ENCODE measurements at regions not wholly inside any gene's neighbourhood (a gene's known extent, or its start where the extent isn't known, plus 50 kb on each side); places are given as distances from the start of the nearest gene placed in this dataset.
A peak's percentile ranks its signal among the peaks of the same experiment; 100 is the strongest.

DNA sequence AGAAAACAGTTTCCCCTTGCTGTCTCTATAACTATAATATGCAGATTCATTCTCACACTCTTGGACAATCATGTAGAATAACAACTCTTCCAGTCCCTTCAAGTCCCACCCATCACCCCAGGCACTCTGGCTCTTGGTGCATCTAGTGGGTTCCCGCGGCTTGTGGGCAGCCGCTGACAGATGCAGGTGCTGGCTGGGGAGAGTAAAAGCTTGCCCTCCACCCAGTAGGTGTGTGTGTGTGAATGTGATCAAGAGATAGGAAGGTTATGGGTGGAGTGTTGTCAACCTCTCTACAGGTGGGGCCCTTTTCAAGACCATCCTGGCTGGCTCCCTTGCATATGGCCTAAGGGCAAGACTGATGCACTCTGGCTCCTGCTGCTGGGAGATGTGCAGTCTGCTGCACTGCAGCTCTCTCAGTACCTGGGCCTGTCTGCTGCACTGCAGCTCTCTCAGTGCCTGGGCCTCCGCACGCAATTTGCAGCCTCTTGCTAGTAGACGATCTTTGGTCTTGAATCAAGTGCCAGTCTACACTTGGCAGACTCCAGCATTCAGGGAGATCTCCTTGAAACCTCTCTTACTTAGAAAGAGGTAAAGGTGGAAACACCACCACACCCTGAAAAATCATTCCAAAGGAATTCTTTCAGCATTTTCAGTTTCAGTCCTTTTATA is 189.7 kb upstream of the GDNF start:
- DNase-seq (ENCODE audit: low read depth): no peak

DNA sequence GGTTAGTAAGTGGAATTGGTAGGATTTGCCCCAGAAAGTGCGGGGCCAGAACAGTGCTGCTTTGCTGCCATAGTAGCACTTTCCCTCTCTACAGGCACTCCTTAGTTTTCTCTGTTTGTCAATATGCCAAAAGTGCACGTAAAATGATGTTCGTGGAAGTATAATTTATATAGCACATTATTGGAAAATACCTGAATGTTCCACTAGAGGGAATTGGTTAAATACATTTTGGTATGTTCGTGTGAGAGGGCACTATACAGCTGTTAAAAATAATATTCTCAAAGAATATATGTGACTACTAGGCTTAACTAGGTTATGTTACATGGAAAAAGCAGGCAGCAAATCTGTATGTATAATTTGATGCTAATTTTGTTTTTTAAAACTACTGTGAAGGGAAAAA is 184.0 kb upstream of the GDNF start:
- peak; percentile 20 for DNase-seq (ENCODE audit: low read depth)

DNA sequence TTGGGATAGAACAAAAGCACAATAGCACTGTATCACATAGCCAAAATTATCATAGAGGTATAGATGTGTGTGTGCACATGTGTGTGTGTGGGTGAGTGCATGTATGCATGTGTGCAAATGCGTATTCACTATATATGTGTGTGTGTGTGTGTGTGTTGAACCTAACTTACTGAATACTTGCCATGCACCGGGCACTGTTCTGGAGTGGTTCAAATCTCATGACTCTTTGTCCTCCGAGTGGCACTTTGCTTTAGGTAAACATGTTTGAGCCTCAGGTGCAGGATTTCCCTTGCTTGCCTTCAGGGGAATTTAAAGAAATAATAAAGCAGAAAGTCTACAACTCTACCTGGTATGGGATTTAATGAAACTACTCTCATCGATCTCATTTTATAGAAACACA is 183.5 kb upstream of the GDNF start:
- DNase-seq (ENCODE audit: low read depth): no peak

DNA sequence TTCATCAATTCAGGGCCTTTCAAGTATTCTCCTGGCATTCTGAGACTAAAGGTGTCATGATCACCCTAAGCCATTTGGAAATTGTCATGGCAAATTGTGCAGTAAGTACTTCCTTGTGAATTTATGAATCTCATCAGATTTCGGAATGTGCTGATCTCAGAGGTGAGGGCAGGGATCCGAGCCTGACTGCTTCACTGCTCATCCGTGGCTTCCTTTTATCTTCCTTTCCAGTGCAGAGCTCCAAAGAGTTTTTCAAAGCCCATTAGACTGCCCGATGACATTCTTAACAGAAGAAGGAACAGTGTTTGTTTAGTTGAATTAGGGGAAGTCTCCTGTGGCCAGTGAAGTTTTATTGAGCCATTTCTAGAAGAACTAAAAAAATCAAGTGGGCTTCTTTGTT is 182.8 kb upstream of the GDNF start:
- no peak for DNase-seq (ENCODE audit: low read depth)

DNA sequence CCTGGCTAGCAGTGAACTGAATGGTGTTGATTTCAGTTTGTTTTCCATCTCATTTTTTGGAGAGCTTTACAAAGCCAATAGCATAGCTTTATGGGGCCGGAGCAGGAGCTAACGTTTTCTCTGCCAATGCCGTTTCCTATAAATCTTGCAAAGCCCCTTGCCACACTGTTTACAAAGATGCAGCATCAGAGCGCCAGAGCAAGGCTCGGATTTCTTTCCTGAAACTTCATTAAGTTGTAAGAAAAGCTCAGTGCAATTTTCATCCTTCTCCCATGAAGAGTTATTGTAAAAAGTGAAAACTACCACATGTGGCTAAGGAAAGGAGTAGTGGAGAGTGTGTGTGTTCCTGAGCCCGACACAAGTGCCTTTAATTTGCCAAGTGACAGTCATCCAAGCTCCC is 178.2 kb upstream of the GDNF start:
- no peak for DNase-seq (ENCODE audit: low read depth)

DNA sequence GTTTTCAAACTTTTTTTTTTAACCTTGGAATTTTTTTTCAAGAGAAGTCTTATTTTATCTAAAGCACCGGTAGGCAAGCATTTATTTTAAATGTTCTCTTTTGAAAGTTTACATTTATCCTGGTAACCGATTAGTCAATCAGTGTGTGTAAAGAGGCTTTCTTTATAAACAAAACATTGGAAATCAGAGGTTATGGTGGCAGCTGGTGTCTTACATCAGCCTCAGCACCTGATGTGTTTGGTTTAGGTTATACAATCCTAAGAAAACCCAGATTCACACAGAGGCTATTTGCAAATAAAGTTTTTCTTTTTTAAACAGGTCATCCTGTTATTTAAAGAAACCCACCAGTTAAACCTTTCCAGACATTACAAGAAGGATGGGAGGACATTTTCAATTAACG is 173.3 kb upstream of the GDNF start:
- DNase-seq (ENCODE audit: low read depth): no peak

DNA sequence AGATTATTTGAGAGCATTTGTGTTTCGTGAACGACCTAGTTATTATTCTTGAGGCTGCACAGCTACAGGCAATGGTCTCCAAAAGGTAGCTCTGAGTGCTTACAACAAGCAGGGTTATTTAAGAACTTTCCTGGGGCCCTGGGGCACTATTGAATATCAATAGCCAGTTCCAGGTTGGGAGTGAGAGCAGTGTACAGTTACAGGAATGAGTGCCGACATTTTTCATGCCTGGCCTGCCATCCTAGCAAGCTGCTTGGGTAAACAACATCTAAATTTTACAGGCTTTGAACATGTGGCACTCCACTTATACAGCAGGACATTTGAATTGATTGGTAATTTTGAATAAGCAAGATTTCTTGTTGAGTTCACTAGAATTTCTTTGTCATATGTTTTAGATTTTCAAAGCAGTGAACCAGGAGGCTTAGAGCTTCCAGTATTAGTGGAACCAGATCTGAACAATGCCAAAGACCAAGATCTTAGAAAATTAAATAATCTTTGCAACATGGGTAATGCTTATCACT is 171.9 kb upstream of the GDNF start:
- no peak for DNase-seq (ENCODE audit: low read depth)

DNA sequence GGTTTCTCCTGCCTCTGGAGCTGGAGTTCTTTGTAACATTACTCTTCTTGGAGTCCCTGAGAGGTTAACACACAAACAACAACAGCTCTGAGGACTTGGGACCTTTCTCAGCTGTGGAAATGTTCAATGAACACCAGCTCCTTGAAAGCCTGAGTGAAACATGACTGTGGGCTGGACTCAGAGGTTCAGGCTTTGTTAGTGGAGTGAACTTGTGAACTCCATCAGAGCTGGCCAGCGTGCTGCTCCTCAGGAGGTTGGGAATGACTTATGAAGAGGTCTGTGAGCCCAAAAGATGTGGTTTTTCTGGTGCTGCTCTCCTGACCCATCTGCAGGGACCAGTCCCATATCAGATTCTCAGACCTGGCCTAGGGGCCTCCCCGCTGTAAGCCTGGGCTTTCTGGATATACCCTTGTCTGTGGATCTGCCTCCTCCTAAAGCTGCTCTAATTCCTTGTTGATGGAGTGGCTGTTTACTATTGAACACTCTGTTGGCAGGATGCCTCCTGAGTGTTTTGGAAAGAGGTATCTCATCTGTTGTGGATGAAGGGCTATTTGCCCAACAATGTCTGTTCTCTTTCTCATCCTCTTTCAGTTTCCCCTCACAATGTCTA is 170.0 kb upstream of the GDNF start:
- DNase-seq (ENCODE audit: low read depth): no peak

DNA sequence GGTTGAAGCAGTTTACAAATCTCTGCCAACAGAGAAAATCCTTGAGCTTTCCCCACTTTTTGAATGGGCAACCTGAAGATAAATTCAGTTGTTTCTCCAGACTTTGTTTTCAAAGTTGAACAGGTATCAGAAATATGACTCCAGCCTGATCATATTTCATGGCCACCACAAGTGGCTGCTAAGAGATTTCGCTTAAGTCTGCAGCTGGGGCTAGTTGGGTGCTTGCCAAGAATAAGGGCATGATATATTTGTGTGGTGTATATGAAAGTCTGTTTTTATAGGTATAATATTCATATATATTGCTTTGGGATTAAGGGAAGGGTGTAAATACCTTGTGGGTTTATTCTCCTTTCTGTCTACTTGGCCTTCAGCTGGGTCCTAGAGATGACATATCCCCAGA is 168.4 kb upstream of the GDNF start:
- no peak for DNase-seq (ENCODE audit: low read depth)

DNA sequence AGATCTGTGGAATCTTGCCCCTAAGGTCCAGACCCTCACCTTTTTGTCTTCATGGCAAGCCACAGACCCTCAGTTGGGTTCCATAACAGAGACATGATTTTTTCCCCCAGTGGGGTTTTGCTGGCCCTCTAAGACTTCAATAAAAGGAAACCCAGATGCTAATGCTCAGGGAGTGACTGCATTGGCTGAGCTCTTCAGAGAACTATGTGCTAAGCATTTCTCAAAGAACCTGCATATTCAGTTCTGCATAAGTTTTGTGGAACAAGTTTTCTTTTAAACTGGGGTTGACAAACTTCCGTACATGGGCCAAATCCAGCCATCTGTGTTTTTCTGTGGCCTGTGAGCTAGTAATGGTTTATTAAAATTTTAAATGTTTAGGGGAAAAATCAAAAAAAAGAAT is 159.8 kb upstream of the GDNF start:
- no peak for DNase-seq (ENCODE audit: low read depth)

DNA sequence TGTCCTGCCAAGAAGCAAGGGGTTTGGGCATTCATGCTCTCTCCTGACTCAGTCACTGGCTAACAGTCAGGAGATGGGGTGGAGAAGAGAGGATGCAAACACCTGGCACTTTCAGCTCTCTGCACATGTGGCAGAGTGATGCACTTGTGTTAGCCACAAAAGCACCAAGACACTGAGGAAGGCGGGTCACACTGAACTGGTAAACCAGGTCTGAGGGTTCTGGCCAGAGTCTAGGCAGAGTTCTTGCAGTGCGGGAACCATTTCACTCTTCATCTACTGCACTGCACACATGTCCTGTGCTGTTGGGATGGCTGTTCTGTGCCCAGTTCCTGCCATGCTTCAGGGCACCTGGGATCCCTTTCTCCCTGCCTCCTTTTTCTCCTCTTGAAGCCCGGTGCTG is 157.1 kb upstream of the GDNF start:
- DNase-seq (ENCODE audit: low read depth): no peak

DNA sequence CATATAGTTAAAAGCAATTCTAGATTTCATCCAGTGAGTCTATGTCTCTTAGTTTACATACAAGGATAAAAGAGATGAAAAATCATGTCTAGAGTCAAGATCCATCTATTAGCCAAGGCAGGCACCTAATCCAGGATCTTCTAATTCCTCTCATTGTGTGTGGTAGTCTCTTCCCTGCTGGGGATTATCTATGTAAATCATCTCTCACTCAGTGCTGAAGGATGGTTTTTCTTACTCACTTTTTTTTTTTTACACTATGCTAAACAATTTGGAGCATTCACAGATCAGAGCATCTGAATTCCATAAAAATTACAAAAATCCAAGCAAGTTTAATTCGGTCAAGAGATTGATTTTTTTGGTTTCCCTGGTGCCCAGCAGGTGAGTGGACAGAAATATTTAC is 154.9 kb upstream of the GDNF start:
- DNase-seq (ENCODE audit: low read depth): no peak

DNA sequence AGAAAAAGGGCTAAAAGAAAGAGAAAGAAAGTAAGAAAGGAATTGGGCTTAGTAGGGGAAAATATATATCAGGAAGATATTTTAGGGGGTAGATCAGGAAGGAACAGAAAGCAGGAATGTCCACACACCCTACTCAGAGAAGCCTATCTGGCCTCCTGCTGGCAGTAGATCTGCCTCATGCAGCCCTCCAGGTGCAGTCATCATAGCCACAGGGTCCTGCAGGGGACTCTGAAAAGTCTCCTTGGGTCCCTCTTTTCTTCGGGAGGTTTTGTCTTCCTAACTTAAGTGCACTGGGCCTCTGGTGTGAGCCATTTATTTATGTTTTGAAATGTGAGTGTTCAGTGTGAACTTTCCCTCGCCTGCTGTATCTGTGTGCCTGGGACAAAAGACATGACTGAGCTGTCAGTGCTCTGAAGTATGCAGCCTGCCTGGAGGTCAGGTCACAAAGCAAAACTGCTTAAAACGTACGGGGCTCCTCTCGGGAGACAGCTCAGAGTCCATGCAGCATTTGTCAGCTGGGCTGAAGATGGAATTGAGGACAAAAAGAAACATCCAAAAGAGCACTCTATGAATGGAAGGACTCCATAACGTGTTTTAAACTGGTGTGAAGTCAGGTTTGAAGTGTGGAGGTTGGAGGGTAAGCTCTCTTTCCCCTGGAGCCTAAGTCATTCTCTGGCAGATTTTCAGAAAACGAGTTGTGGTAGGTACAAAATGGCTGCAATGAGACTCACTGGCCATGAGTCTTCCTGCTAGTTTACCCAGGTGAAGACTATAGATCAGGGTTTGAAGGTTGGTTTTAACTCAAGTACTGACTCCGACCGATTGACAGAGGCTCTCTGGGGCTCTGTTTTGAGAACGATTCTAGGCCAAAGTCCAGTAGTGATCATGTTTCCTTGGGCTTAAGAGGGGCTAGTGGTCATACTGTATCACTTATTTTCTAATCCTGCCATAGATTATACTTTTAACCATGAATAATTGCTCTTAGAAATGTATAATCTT is 151.8 kb upstream of the GDNF start:
- no peak for DNase-seq (ENCODE audit: low read depth)

DNA sequence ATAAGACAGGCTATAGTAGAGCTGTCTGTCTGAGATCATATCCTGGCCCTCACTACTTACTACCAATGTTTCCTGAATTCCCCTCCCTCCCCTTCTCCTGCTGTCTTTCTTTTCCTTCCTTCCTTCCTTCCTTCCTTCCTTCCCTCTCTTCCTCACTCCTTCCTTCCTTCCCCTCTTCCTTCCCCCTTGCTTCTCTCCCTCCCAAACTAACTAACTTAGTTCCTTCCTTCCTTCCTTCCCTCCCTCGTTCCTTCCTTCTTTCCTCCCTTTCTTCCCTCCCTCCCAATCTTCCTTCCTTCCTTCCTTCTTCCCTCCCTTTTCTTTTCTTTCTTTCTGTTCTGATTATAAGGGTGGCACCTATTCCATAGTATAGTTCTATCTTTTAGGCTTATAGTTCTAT is 150.0 kb upstream of the GDNF start:
- DNase-seq (ENCODE audit: low read depth): no peak

DNA sequence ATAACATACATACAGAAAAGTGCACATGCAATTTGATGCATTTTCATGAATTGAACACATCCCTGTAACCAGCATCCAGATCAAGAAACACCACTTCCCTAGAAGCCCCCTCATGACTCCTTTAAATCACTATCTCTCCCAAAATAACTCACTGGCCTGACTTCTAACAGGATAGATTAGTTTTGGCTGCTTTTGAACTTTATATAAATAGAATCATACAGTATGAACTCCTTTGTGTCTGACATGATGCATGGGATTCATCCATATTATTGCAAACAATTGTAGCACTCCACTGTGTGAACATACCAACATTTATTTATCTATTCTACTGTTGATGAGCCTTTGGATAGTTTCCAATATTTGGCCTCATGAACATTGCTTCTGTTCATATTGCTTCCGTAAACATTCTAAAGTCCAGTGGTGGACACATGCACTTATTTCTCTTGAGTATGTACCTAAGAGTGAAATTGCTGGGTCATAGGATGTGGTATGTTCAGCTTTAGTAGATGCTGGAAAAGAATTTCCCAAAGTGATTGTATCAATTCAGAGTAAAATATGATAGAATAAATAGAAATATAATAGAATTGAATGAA is 148.7 kb upstream of the GDNF start:
- no peak for DNase-seq (ENCODE audit: low read depth)

DNA sequence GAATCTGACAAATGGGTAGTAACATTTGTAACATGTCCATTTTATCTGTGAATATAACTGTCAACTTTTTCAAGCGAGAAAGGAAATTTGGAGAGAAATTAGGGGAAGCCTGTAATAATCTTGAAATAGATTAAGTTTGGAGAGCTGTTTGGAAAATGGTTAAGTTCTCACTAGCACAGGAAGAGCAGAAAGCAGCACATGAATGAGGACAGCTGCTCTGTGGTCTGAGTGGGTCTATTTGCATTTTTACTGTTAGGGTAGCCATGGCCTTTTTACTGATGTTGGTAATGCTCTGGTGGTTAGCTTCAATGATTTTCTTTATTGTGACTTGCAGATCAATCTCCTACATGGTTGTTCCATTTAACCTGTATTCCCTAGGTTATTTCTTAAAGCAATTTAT is 144.5 kb upstream of the GDNF start:
- DNase-seq (ENCODE audit: low read depth): no peak

DNA sequence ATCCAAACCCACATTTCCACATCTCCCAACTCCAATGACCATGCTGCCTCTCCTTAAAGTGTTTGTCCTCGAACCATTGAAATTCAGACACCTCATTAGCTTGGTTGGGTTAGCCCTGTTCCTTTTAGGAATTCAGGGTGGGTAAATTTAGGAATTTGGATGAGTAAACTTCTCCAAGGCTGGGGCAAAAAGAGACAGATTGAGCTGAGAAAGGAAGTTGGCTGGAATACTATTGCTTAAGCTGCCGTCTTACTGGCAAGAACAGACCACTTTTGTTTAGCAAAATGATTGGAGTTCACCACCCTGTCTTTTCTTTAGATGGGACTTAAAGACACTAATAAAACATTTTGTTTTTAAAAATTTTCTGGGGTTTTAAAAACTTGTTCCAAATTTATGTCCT is 143.6 kb upstream of the GDNF start:
- DNase-seq (ENCODE audit: low read depth): no peak

DNA sequence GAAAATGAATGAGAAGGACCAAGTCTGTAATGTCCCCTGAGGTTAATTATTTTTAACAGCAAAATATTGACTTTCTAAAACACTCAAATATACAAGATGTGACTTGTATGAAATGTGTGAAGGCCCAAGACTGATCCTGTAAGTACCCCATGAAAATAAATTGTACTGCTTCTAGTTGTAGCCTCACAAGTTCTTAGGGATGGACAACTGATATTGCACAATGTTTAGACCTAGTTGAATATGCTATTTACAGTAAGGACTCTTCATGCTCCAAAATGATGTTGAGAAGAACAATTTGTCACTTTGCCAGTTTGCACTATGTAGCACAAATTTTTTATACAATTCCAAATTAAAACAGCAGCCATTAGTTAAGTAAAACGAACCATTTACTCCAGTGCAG is 139.7 kb upstream of the GDNF start:
- DNase-seq (ENCODE audit: low read depth): no peak

DNA sequence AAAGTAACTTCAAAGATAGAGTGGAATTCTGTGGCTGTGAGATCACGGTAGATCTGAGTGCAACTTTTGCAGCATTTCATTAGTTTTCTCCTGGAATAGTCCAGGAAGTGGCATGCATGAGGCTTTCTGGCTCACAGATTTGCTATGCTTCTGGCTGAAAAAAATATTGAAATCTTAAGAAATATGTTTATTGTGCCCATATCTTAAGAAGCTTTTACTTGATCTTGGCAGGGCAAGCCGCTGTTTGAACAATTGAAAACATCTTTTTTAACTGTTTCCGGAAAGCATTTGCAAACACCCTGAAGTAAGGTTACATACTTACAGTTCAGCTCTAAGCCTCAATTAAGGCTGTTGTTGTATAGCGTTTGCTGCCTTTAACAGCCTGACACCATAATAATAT is 135.7 kb upstream of the GDNF start:
- DNase-seq (ENCODE audit: low read depth): no peak

DNA sequence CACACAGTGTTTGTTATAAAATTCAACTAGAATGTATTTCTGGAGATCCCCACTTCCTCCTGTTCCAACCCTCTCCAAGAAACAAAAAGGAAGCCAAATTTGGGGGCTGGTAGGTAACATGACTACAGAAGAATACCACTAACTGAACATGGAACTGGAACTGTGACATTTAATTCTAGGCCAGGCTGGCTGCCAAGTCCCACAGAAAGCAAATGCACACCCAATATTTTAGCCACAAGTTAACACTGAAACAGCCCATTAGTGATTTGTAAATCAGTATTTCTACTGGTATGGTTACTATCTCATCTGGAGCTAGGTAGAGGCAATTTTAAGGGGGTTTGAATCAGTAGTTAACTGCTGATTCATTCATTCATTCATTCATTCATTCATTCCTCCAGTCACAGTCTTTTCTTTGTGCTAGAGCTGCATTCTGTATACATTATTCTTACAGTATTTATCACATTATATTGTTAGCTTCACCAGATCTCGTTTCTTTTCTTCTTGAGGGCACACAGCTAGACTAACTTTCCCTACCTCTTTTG is 131.7 kb upstream of the GDNF start:
- DNase-seq (ENCODE audit: low read depth): no peak

DNA sequence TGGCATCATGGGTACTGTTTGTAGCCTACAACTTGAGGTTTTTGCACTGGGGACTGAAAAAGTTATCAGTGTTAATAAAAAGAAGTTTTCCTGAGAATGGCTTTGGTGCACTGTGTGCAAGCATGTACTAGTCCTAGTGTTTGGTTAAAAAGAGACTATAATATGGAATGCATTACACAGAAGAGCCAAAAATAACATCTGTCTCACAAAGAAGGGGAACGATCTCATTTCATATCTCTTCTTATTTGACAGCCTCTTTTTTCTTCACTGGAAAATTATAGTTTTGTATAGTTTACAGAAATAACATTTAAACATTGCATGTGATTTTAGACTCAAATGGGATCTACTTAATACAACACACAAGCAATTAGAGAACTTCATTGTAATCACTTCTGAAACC is 127.0 kb upstream of the GDNF start:
- DNase-seq (ENCODE audit: low read depth): no peak

DNA sequence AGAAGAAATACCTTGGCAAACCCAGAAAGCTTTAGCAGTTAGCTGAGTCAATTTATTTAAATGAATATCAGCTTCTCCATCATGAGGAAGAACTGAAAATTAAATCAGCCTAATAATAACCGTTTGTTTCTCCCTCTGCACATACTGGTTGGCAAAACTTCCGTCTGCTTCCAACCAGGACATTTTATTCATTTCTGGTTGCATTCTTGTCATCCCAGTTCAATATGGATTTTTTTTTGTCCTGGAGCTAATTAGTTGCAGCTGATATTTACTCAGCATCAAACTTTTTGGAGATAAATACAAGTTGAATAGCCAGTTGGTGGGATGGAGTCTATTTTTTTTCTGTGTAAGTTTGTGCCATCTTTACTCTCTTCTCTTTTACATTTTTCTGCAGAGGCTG is 126.5 kb upstream of the GDNF start:
- no peak for DNase-seq (ENCODE audit: low read depth)
